ENCODE measurements at regions not wholly inside any gene's neighbourhood (a gene's known extent, or its start where the extent isn't known, plus 50 kb on each side); places are given as distances from the start of the nearest gene placed in this dataset.

DNA sequence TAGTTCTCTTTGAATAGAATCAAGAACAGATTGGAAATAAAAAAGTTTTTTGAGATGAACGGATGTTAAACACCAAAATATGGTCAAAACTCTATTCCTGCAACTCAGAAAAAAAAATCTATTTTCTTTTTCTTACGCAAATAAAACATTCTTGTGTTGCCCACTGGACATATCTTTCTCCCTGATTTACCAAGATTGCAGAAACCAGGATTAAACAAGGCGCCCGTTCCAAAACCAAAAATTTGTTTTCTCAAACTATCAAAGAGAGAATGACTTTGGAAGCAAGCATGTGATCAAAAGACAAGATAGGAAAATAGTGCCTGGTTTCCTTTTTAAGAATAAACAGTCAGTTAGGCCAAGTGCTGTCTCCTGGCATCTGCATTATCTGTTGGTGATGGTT is 273.1 kb downstream of the CLIC5 start:
- no peak for DNase-seq (ENCODE audit: low read depth in 3 of 3, low spot score in 1 of 3)

- DNase-seq (ENCODE audit: low read depth in 3 of 3, low spot score in 1 of 3), result no peak
Observed at GRCh38 chr6:45741437-45742171, 274.1 kb downstream of the CLIC5 start.

DNA sequence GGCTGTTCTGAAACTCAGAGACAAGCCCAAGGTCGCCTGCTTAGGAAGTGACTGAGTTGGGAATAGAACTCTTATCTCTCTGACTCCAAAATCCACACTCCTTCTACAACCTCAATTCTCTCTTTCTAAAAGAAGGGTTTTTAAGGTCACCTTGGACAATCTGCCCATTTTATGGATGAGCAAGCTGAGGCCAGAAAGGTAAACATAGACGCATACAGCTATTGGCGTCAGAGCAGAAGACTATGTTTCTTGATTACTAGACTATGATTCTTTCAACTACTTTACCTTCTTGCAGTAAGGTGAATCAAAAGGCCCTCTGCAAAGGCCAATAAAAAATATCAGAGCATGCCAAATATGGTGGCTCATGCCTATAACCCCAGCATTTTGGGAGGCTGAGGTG is 276.6 kb downstream of the CLIC5 start:
- DNase-seq (ENCODE audit: low read depth in 3 of 3, low spot score in 1 of 3), result no peak

DNA sequence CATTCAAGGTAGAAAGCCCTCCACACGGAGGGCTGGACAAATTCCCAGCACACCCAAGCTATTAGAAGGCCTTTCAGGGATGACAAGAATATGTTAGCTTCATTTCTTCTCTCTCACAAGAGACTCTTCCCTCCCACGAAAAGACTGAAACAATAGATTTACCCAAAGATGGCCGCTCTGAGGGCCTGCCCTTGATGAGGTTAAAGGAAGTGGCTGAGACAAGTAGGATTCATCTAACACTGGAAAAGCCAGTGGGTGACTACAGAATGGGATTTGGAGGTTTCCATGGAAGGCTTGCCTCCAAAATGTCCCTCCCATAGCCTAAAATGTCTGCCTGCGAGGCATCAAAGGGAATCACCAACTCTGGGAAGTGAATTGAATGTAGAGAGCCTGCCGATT is 277.6 kb downstream of the CLIC5 start:
- no peak for DNase-seq (ENCODE audit: low read depth in 3 of 3, low spot score in 1 of 3)

GRCh38 chr6:45737331-45738056 is 278.2 kb downstream of the CLIC5 start:
- no peak for DNase-seq (ENCODE audit: low read depth in 3 of 3, low spot score in 1 of 3)

- no peak for DNase-seq (ENCODE audit: low read depth in 3 of 3, low spot score in 1 of 3)
Observed at GRCh38 chr6:45736134-45736533, 279.5 kb downstream of the CLIC5 start.

DNA sequence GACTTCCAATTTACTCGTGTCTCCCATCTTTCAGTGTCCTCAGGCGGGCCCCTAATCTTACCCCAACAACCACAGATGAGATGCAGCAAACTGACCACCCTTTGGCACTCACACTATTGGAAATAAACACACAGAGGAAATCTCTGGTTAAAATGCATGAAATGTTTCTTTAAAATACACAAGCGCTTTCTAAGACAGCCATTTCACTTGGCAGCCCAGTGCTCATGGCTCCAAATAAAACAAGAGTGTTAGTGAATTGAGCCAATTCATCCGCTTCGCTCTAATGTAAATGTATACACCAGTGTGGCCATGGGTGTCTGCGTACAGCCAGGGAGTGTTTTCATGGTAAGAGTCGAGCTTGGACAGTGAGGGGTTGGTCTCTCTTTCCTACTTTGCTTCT is 282.9 kb downstream of the CLIC5 start:
- DNase-seq (ENCODE audit: low read depth in 3 of 3, low spot score in 1 of 3), result no peak

- no peak for DNase-seq (ENCODE audit: low read depth in 3 of 3, low spot score in 1 of 3)
Observed at GRCh38 chr6:45730232-45730631, 285.4 kb downstream of the CLIC5 start.

GRCh38 chr6:45728674-45729073 is 287.0 kb downstream of the CLIC5 start:
- no peak for DNase-seq (ENCODE audit: low read depth in 3 of 3, low spot score in 1 of 3)

DNA sequence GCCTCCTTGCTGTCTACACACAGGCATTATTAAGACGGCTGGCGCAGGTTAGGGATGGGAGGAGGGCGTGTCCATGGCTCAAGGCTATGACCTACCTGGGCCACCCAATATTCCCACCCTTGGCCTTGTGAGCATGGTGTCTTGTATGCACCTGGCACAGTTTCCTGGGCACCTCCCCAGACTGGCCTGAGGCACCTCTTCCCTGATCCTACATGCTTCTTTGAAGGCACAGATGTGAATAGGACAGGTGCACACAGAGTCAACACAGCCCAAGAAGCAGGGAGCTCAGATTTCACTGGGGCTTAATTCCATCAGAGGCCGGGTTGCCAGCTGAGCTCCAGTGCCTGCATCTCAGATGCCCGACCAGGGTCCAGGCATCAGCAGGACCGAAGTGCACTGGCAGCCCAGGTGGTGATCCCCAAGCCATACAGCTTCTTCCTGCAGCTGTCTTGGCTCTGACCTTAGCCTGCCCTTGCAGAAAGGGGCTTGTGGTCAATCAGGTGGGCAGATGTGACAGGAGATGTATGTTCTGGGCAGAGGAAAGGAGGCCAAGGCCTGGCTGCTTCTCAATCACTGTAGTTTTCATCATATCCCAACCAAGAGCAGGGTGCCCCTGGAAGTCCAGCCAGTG is 287.7 kb downstream of the CLIC5 start:
- DNase-seq (ENCODE audit: low read depth in 3 of 3, low spot score in 1 of 3), result no peak

DNA sequence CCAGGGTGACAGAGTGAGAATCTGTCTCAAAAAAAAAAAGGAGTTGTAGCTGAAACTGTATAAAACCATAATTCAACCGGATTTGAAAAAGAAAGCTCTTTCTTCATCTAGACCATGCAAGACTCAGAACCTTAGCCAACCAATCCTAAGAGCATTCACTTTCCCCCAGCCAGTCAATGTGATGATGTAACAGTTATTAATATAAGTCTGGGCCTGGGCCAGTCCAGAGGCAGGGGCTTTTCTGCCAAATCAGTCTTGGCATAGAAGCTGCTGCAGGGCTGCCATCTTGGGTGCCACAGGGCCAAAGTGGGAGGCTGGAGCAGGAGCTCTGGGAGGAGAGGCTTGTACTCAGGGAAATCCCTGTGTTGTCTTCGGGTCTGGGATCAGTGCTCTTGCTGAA is 288.4 kb downstream of the CLIC5 start:
- no peak for DNase-seq (ENCODE audit: low read depth in 3 of 3, low spot score in 1 of 3)

DNA sequence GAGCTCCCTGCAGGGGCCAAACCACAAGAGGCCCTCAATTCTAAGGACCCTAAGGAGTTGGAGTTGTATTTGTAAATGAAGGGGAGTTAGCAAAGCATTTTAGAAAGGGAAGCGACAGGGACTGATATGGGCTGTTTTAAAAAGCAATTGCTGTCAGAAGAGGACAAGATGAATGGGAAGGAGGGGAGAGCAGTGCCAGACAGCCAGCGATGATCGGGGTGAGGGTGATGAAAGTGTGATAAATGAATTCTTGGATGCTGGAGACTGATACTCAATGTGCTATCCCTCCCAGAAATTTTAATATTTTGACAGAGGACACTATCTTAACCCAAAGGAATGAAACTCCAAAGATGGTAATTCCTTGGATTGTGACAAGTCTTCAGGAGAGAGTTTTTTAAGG is 289.2 kb downstream of the CLIC5 start:
- DNase-seq (ENCODE audit: low read depth in 3 of 3, low spot score in 1 of 3), result no peak

DNA sequence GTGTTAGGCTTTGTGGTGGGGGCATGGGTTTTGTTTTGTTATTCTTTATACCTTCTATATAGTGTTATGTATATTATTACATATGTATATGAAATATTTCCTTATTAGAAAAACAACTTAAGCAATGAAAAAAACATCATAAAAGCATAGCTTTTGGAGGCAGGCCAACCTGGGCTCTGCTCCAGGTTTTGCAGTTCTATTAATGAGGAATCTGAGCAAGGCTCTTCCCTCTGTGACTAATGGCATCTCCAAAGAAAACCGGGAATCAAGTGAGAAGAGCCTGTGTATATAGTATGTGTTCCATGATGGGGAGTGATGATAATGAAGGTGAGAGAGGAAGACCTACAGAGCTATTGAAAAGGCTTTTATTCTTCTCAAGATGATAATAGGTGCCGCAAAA is 291.1 kb downstream of the CLIC5 start:
- no peak for DNase-seq (ENCODE audit: low read depth in 3 of 3, low spot score in 1 of 3)

- DNase-seq (ENCODE audit: low read depth in 3 of 3, low spot score in 1 of 3), result no peak
Observed at GRCh38 chr6:45724027-45724426, 291.6 kb downstream of the CLIC5 start.

GRCh38 chr6:45722876-45723275 is 292.8 kb downstream of the CLIC5 start:
- DNase-seq (ENCODE audit: low read depth in 3 of 3, low spot score in 1 of 3), result no peak

DNA sequence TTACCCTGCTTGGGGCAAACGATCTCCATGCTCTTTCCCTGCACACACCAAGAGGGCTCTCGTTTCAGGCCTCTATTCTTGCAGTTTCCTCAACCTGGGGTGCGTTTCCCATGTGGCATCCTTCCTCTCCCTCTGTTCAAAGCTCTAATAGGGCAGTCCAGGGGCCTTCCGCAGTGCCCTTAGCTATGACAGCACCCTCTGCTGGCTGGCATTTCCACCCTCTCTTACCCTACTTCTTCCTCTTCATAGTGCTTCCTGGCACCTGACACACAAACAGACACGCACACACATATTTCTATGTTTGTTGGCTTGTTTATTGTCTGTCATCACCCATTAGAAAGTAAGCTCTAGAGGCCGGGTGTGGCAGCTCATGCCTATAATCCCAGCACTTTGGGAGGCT is 294.0 kb downstream of the CLIC5 start:
- DNase-seq (ENCODE audit: low read depth in 3 of 3, low spot score in 1 of 3), result no peak

DNA sequence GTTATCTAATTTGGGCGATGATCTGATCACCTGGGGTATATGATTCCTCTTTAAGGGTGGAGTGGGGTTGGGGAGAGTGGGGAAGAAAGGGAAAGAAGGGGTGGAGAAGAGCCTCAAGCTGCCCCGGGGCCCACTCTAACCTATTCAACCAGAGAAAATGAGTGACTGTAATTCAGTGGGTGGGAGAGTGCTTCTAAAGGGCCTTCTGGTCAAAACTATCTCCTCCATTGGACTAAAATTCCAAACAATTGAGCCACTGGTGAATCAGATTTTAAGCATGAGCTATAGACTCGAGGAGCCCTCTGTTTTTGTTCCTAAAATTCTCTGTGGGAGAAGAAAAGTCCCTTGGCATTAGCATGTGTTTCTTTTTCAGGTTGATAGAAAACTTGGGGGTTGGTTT is 296.8 kb downstream of the CLIC5 start:
- no peak for DNase-seq (ENCODE audit: low read depth in 3 of 3, low spot score in 1 of 3)

- DNase-seq (ENCODE audit: low read depth in 3 of 3, low spot score in 1 of 3), result no peak
Observed at GRCh38 chr6:45718131-45718530, 297.5 kb downstream of the CLIC5 start.

DNA sequence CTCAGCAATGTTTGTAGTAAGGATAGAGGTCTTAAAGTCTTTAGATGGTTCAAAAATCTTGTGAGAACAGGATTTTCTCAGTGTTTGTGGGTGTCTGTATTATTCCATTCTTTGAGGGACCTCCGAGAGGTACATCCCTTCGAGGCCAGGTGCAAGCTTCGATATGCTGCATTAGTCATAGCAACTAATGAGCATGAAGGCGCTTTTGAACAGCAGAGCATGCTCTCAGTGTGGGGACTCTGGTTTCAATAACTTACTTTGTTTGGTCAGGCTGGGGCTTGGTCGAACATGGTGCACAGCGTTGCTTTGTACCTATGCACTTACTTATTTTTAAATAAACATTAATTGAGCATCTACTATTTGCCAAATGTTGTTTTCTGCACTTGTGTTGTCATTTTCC is 297.9 kb downstream of the CLIC5 start:
- no peak for DNase-seq (ENCODE audit: low read depth in 3 of 3, low spot score in 1 of 3)

- DNase-seq (ENCODE audit: low read depth in 3 of 3, low spot score in 1 of 3), result no peak
Observed at GRCh38 chr6:45717027-45717426, 298.6 kb downstream of the CLIC5 start.

DNA sequence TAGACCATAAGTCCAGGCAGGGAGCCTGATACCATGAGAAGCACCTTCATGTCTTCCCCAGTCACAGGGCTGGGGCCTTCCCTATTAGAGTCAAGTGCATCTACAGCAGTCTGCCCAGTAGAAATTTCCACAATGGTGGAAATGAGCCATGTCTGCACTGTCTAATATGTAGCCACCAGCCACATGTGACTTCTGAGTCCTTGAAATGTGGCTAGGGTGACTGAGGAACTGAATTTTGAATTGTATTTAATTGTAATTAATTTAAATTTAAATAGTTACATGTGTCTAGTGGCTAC is 300.2 kb downstream of the CLIC5 start:
- DNase-seq (ENCODE audit: low read depth in 3 of 3, low spot score in 1 of 3), result no peak

- DNase-seq (ENCODE audit: low read depth in 3 of 3, low spot score in 1 of 3), result peak in 2 of 3 donors; percentile 6 to 12
Observed at GRCh38 chr6:45714741-45715507, 300.7 kb downstream of the CLIC5 start.
